ENCODE measurements at regions not wholly inside any gene's neighbourhood (a gene's known extent, or its start where the extent isn't known, plus 50 kb on each side); places are given as distances from the start of the nearest gene placed in this dataset.
"Not testable (repeated sequence)": the region's sequence is repeated elsewhere in the genome, so short reads cannot be mapped to it uniquely, and the experiment has no call there.

- DNase-seq (no peak), ATAC-seq (no peak)
- no peaks in the 10 kb centered on the region for H3K9me3 ChIP-seq (ENCODE audit: control insufficient read depth, low read length, poor library complexity, severe bottlenecking)
- no peaks in the 10 kb centered on the region for H3K4me1 Mint-ChIP-seq
- peaks cover 9% of the 10 kb centered on the region for H3K27me3 Mint-ChIP-seq
- no peak overlapping the region for H3K4me3 Mint-ChIP-seq
- H3K27ac Mint-ChIP-seq = no peak overlapping the region
- no peaks in the 10 kb centered on the region for H3K36me3 Mint-ChIP-seq (ENCODE audit: low read depth)
These were observed 333.5 kb upstream of the MAN1A1 start for GRCh38 chr6:119683031-119683430.

GRCh38 chr6:119678961-119679360 lies 329.4 kb upstream of the MAN1A1 start:
- H3K4me3 Mint-ChIP-seq = no peak overlapping the region
- H3K9me3 ChIP-seq (ENCODE audit: control insufficient read depth, low read length, poor library complexity, severe bottlenecking) = no peaks in the 10 kb centered on the region
- H3K27me3 Mint-ChIP-seq = peaks cover 11% of the 10 kb centered on the region
- H3K36me3 Mint-ChIP-seq (ENCODE audit: low read depth) = no peaks in the 10 kb centered on the region
- H3K4me1 Mint-ChIP-seq = peaks cover 2% of the 10 kb centered on the region
- no peak for ATAC-seq
- no peak overlapping the region for H3K27ac Mint-ChIP-seq
- no peak for DNase-seq

GRCh38 chr6:119677384-119677783 lies 327.8 kb upstream of the MAN1A1 start:
- ATAC-seq (no peak), DNase-seq (no peak)
- H3K27me3 Mint-ChIP-seq = peaks cover 11% of the 10 kb centered on the region
- H3K27ac Mint-ChIP-seq = no peak overlapping the region
- no peaks in the 10 kb centered on the region for H3K36me3 Mint-ChIP-seq (ENCODE audit: low read depth)
- no peak overlapping the region for H3K4me3 Mint-ChIP-seq
- H3K4me1 Mint-ChIP-seq = peaks cover 2% of the 10 kb centered on the region
- no peaks in the 10 kb centered on the region for H3K9me3 ChIP-seq (ENCODE audit: control insufficient read depth, low read length, poor library complexity, severe bottlenecking)

- no peak overlapping the region for H3K4me3 Mint-ChIP-seq
- H3K27ac Mint-ChIP-seq = no peak overlapping the region
- peaks cover 2% of the 10 kb centered on the region for H3K4me1 Mint-ChIP-seq
- ATAC-seq (no peak), DNase-seq (no peak)
- peaks cover 11% of the 10 kb centered on the region for H3K27me3 Mint-ChIP-seq
- H3K9me3 ChIP-seq (ENCODE audit: control insufficient read depth, low read length, poor library complexity, severe bottlenecking) = no peaks in the 10 kb centered on the region
- no peaks in the 10 kb centered on the region for H3K36me3 Mint-ChIP-seq (ENCODE audit: low read depth)
These were observed 327.4 kb upstream of the MAN1A1 start for GRCh38 chr6:119676961-119677360.

GRCh38 chr6:119676230-119676629 lies 326.7 kb upstream of the MAN1A1 start:
- Mint-ChIP-seq H3K36me3 (ENCODE audit: low read depth) (no peaks in the 10 kb centered on the region), H3K4me3 (no peak overlapping the region), H3K27ac (no peak overlapping the region), H3K27me3 (peaks cover 11% of the 10 kb centered on the region), H3K4me1 (peaks cover 2% of the 10 kb centered on the region)
- no peak for DNase-seq
- no peak for ATAC-seq
- H3K9me3 ChIP-seq (ENCODE audit: control insufficient read depth, low read length, poor library complexity, severe bottlenecking) = no peaks in the 10 kb centered on the region

- Mint-ChIP-seq H3K4me1 (peaks cover 2% of the 10 kb centered on the region), H3K27me3 (peaks cover 11% of the 10 kb centered on the region), H3K27ac (no peak overlapping the region), H3K4me3 (no peak overlapping the region), H3K36me3 (ENCODE audit: low read depth) (no peaks in the 10 kb centered on the region)
- no peaks in the 10 kb centered on the region for H3K9me3 ChIP-seq (ENCODE audit: control insufficient read depth, low read length, poor library complexity, severe bottlenecking)
- DNase-seq = no peak
- no peak for ATAC-seq
These were observed 324.2 kb upstream of the MAN1A1 start for GRCh38 chr6:119673741-119674140.

- no peak for ATAC-seq
- Mint-ChIP-seq H3K27ac (no peak overlapping the region), H3K36me3 (ENCODE audit: low read depth) (no peaks in the 10 kb centered on the region), H3K27me3 (peaks cover 11% of the 10 kb centered on the region), H3K4me3 (no peak overlapping the region), H3K4me1 (peaks cover 2% of the 10 kb centered on the region)
- no peak for DNase-seq
- H3K9me3 ChIP-seq (ENCODE audit: control insufficient read depth, low read length, poor library complexity, severe bottlenecking) = no peaks in the 10 kb centered on the region
These were observed 323.2 kb upstream of the MAN1A1 start for GRCh38 chr6:119672725-119673124.

GRCh38 chr6:119671105-119671504 lies 321.5 kb upstream of the MAN1A1 start:
- Mint-ChIP-seq H3K4me1 (no peaks in the 10 kb centered on the region), H3K36me3 (ENCODE audit: low read depth) (no peaks in the 10 kb centered on the region), H3K27me3 (peaks cover 5% of the 10 kb centered on the region), H3K27ac (no peak overlapping the region), H3K4me3 (no peak overlapping the region)
- H3K9me3 ChIP-seq (ENCODE audit: control insufficient read depth, low read length, poor library complexity, severe bottlenecking) = no peaks in the 10 kb centered on the region
- no peak for ATAC-seq
- DNase-seq = no peak

GRCh38 chr6:119669221-119669620 lies 319.7 kb upstream of the MAN1A1 start:
- ATAC-seq (no peak), DNase-seq (no peak)
- Mint-ChIP-seq H3K4me3 (no peak overlapping the region), H3K27ac (no peak overlapping the region), H3K4me1 (no peaks in the 10 kb centered on the region), H3K27me3 (no peaks in the 10 kb centered on the region), H3K36me3 (ENCODE audit: low read depth) (no peaks in the 10 kb centered on the region)
- H3K9me3 ChIP-seq (ENCODE audit: control insufficient read depth, low read length, poor library complexity, severe bottlenecking) = no peaks in the 10 kb centered on the region

- H3K4me3 Mint-ChIP-seq; H3K4me1 Mint-ChIP-seq; ATAC-seq; H3K9me3 ChIP-seq (ENCODE audit: control insufficient read depth, low read length, poor library complexity, severe bottlenecking); H3K27ac Mint-ChIP-seq; H3K27me3 Mint-ChIP-seq; DNase-seq; H3K36me3 Mint-ChIP-seq (ENCODE audit: low read depth): not testable (repeated sequence)
These were observed 315.9 kb upstream of the MAN1A1 start for GRCh38 chr6:119665432-119665831.

- H3K9me3 ChIP-seq (ENCODE audit: control insufficient read depth, low read length, poor library complexity, severe bottlenecking) = no peaks in the 10 kb centered on the region
- H3K4me1 Mint-ChIP-seq = no peaks in the 10 kb centered on the region
- no peaks in the 10 kb centered on the region for H3K36me3 Mint-ChIP-seq (ENCODE audit: low read depth)
- no peaks in the 10 kb centered on the region for H3K27me3 Mint-ChIP-seq
- no peak overlapping the region for H3K4me3 Mint-ChIP-seq
- no peak for DNase-seq
- no peak for ATAC-seq
- no peak overlapping the region for H3K27ac Mint-ChIP-seq
These were observed 312.1 kb upstream of the MAN1A1 start for GRCh38 chr6:119661628-119662027.

- H3K36me3 Mint-ChIP-seq (ENCODE audit: low read depth) = no peaks in the 10 kb centered on the region
- no peak overlapping the region for H3K4me3 Mint-ChIP-seq
- H3K27ac Mint-ChIP-seq = no peak overlapping the region
- no peaks in the 10 kb centered on the region for H3K4me1 Mint-ChIP-seq
- ATAC-seq (no peak), DNase-seq (no peak)
- no peaks in the 10 kb centered on the region for H3K9me3 ChIP-seq (ENCODE audit: control insufficient read depth, low read length, poor library complexity, severe bottlenecking)
- H3K27me3 Mint-ChIP-seq = no peaks in the 10 kb centered on the region
These were observed 311.5 kb upstream of the MAN1A1 start for GRCh38 chr6:119661078-119661477.

GRCh38 chr6:119658917-119659316 lies 309.4 kb upstream of the MAN1A1 start:
- no peak for DNase-seq
- no peak overlapping the region for H3K27ac Mint-ChIP-seq

GRCh38 chr6:119655124-119655523 lies 305.6 kb upstream of the MAN1A1 start:
- Mint-ChIP-seq H3K4me3 (no peak overlapping the region), H3K27me3 (no peaks in the 10 kb centered on the region), H3K4me1 (no peaks in the 10 kb centered on the region), H3K27ac (no peak overlapping the region), H3K36me3 (ENCODE audit: low read depth) (no peaks in the 10 kb centered on the region)
- no peaks in the 10 kb centered on the region for H3K9me3 ChIP-seq (ENCODE audit: control insufficient read depth, low read length, poor library complexity, severe bottlenecking)
- no peak for ATAC-seq
- no peak for DNase-seq

More at GRCh38 chr6:119658917-119659316, 309.4 kb upstream of the MAN1A1 start:
- no peak for ATAC-seq
- no peaks in the 10 kb centered on the region for H3K4me1 Mint-ChIP-seq
- no peak overlapping the region for H3K4me3 Mint-ChIP-seq
- no peaks in the 10 kb centered on the region for H3K9me3 ChIP-seq (ENCODE audit: control insufficient read depth, low read length, poor library complexity, severe bottlenecking)
- no peaks in the 10 kb centered on the region for H3K36me3 Mint-ChIP-seq (ENCODE audit: low read depth)
- H3K27me3 Mint-ChIP-seq = no peaks in the 10 kb centered on the region

- DNase-seq (no peak), ATAC-seq (no peak)
- no peaks in the 10 kb centered on the region for H3K9me3 ChIP-seq (ENCODE audit: control insufficient read depth, low read length, poor library complexity, severe bottlenecking)
- H3K27me3 Mint-ChIP-seq = no peaks in the 10 kb centered on the region
- H3K4me1 Mint-ChIP-seq = no peaks in the 10 kb centered on the region
- no peaks in the 10 kb centered on the region for H3K36me3 Mint-ChIP-seq (ENCODE audit: low read depth)
- no peak overlapping the region for H3K27ac Mint-ChIP-seq
- H3K4me3 Mint-ChIP-seq = no peak overlapping the region
These were observed 303.8 kb upstream of the MAN1A1 start for GRCh38 chr6:119653329-119653728.

All from T-helper 17 cell (primary cell).